Activated B cell treated with CpG ODN at 0.5 μM for 24 hours (primary cell): ENCODE measurements at regions not wholly inside any gene's neighbourhood (a gene's known extent, or its start where the extent isn't known, plus 50 kb on each side); places are given as distances from the start of the nearest gene placed in this dataset.

Source experiments
- ATAC-seq: fragments of 200-7000 bp; cut with Tn5 transposase; one replicate; pipeline ENCODE4 v1.10.0; 2021; ENCODE audit warnings: low read depth, mild to moderate bottlenecking, moderate library complexity
- CTCF ChIA-PET: fragments of 350-600 bp; sonication (Branson Sonifier 250); formaldehyde crosslinking; loops from one replicate; lab custom pipeline; 2021; ENCODE audit warnings: antibody characterized with exemption; lab: Charles Lee
- POLR2A ChIA-PET: fragments of 350-600 bp; sonication (Branson Sonifier 250); formaldehyde crosslinking; loops from one replicate; lab custom pipeline; 2021; ENCODE audit warnings: antibody characterized with exemption; lab: Charles Lee
- DNase-seq: peaks from one replicate; pipeline ENCODE4 v3.0.0; 2022
- H3K27ac Mint-ChIP-seq: one replicate; pipeline ENCODE4 v1.8.0; 2020; ENCODE audit warnings: mixed read lengths
- H3K27me3 Mint-ChIP-seq: one replicate; pipeline ENCODE4 v1.8.0; 2021; ENCODE audit warnings: mixed read lengths
- H3K36me3 Mint-ChIP-seq: one replicate; pipeline ENCODE4 v1.8.0; 2021; ENCODE audit warnings: low read depth, mixed read lengths
- H3K4me1 Mint-ChIP-seq: one replicate; pipeline ENCODE4 v1.8.0; 2021; ENCODE audit warnings: mixed read lengths
- H3K4me3 Mint-ChIP-seq: one replicate; pipeline ENCODE4 v1.8.0; 2020; ENCODE audit warnings: mild to moderate bottlenecking, mixed read lengths
- H3K9me3 Mint-ChIP-seq: one replicate; pipeline ENCODE4 v1.8.0; 2020; ENCODE audit warnings: mixed read lengths
- intact Hi-C: fragments of 100-400 bp; cut with micrococcal nuclease; formaldehyde crosslinking; loops from one replicate; pipeline ENCODE4 v1.15.1; 2024
- TF ChIP-seq, protein P1 (sequence below): fragments of 200-600 bp; IDR thresholded peaks from one replicate; pipeline ENCODE4 v1.8.0; 2022; ENCODE audit warnings: antibody characterized with exemption, mild to moderate bottlenecking

DNA sequence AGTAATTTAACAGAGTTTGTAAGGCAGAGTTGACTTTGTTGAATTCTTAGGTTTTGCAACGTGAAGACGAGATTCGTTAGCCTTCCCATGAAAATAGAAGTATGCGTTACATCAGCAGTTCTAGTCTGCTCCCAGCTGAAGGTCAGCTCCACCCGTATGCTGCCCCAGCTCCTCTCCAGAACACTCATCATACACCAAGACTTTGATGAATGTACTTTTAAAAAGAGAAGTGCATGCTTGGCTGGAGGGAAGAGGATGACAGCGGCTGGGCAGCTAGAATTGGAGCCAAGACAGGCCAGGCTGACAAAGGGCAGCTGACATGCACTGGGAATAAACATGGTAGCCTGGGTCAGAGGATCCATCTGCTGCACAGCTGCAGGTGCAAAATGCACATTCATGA is 166.3 kb upstream of the ARGLU1 start:
- ChIA-PET POLR2A (no interaction called here), CTCF (no interaction called here)
- Mint-ChIP-seq H3K27ac (no peak overlapping the region), H3K27me3 (no peaks in the 10 kb centered on the region), H3K4me1 (no peaks in the 10 kb centered on the region), H3K9me3 (no peaks in the 10 kb centered on the region), H3K4me3 (no peak overlapping the region), H3K36me3 (no peaks in the 10 kb centered on the region)
- intact Hi-C loops: no loop called here
- TF ChIP-seq, protein P1, sequence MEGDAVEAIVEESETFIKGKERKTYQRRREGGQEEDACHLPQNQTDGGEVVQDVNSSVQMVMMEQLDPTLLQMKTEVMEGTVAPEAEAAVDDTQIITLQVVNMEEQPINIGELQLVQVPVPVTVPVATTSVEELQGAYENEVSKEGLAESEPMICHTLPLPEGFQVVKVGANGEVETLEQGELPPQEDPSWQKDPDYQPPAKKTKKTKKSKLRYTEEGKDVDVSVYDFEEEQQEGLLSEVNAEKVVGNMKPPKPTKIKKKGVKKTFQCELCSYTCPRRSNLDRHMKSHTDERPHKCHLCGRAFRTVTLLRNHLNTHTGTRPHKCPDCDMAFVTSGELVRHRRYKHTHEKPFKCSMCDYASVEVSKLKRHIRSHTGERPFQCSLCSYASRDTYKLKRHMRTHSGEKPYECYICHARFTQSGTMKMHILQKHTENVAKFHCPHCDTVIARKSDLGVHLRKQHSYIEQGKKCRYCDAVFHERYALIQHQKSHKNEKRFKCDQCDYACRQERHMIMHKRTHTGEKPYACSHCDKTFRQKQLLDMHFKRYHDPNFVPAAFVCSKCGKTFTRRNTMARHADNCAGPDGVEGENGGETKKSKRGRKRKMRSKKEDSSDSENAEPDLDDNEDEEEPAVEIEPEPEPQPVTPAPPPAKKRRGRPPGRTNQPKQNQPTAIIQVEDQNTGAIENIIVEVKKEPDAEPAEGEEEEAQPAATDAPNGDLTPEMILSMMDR: no peak
- ATAC-seq: no peak
- no peak for DNase-seq

DNA sequence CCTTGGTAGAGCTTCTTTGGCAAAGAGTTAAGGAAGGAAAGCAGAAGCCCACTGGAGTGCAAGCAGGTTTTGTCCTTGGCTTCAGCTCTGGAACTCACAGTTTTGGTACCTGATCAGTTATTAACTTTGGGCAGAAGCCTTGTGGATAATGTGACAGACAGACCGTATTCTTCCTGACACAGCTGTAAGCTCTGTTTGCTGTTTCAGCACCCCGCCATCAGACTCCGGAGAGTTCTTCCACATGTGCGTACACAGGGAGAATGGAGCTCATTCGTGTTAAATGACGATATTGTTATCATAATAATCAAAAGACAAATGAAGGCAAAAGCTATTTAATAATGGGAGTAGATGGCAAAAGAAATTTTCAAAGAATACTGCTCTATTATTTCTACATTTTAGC is 155.1 kb upstream of the ARGLU1 start:
- POLR2A ChIA-PET: no interaction called here
- peaks cover 9% of the 10 kb centered on the region for H3K9me3 Mint-ChIP-seq
- no peak overlapping the region for H3K4me3 Mint-ChIP-seq
- no peak for ATAC-seq
- no peaks in the 10 kb centered on the region for H3K27me3 Mint-ChIP-seq
- CTCF ChIA-PET: no interaction called here
- intact Hi-C loops: no loop called here
- no peaks in the 10 kb centered on the region for H3K36me3 Mint-ChIP-seq
- no peak overlapping the region for H3K27ac Mint-ChIP-seq
- H3K4me1 Mint-ChIP-seq: no peaks in the 10 kb centered on the region
- TF ChIP-seq, protein P1: no peak
- DNase-seq: no peak

DNA sequence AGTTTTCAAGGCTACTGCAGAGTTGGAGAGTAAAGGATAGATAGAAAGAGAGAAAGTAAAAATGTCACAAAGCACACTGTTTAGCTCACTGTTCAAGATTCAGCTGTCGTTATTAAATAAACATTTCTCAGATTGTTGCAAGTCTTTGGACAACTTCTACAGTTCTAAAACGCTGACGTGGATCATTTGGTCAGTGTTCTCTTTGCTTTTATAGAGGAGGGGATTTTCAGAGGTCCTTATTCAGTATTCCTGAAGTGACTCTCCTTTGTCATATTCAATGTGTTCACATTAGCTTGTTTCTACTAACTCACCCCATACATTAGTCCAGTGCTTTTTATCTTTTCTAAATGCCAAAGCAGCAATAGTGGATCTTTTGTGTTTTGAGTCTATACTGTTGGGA is 154.7 kb upstream of the ARGLU1 start:
- Mint-ChIP-seq H3K9me3 (peaks cover 12% of the 10 kb centered on the region), H3K27ac (no peak overlapping the region), H3K4me3 (no peak overlapping the region), H3K4me1 (no peaks in the 10 kb centered on the region), H3K27me3 (no peaks in the 10 kb centered on the region), H3K36me3 (no peaks in the 10 kb centered on the region)
- ATAC-seq: no peak
- no peak for DNase-seq
- TF ChIP-seq, protein P1: no peak
- CTCF ChIA-PET: interaction anchor here (0.6 kb wide), 1 partner anchor 1929 kb away, joined by 3 read pairs; no protein-coding TSS in a partner anchor
- POLR2A ChIA-PET: no interaction called here
- intact Hi-C loops: no loop called here

DNA sequence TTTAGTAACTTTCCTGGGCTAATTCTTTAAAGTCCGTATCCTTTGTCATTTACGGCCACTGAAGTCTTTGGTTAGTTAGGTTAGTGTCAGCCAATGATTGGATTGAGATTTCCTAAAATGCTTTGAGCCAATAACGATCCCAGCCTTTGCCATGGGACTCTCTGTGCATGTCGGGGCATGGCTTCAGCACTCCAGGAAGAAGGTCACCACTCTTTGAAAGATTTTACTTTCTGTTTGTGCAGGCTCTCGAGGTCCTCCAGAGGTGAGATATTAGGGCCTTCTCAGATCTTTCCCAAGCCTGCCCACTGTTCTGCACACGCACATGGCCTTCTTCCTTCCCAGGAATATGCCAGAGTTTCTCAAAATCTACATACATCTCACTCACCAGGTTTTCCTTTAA is 153.7 kb upstream of the ARGLU1 start:
- TF ChIP-seq, protein P1: no peak
- H3K27ac Mint-ChIP-seq: no peak overlapping the region
- no peaks in the 10 kb centered on the region for H3K27me3 Mint-ChIP-seq
- no peaks in the 10 kb centered on the region for H3K4me1 Mint-ChIP-seq
- ChIA-PET POLR2A (no interaction called here), CTCF (no interaction called here)
- peaks cover 16% of the 10 kb centered on the region for H3K9me3 Mint-ChIP-seq
- no peaks in the 10 kb centered on the region for H3K36me3 Mint-ChIP-seq
- intact Hi-C loops: no loop called here
- ATAC-seq (no peak), DNase-seq (no peak)
- H3K4me3 Mint-ChIP-seq: no peak overlapping the region

DNA sequence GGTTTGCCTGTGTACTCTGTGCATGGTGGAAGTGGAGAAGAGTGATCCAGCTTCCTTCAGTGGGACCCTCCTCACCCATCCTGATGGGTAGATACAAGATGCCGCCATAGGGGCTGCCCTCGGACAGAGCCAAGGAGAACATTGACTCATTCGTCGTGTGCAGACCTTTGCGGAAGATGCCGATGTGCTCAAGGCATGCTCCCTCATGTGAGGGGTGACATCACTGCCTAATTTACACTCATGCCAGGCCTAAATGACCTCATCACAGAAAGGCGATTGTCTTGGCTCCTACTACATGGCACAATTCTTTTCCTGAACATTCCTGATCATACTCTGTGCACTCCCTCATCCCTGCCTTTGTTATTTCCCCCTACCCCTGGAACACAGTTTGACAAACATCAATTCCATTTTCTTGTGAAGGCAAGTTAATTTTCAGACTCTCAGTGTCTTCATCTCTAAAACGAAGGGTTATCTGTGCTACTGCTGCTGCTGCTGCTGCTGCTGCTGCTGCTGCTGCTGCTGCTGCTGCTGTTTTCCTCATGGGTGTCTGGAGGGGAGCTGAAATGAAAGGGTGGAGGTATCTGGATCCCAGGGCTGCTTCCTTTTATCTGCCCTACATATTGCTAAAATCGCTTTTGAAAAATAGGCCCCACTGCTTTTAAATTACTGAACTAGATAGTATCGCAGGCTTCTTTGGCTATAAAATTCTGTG is 146.5 kb upstream of the ARGLU1 start:
- CTCF ChIA-PET: no interaction called here
- Mint-ChIP-seq H3K27ac (no peak overlapping the region), H3K4me3 (no peak overlapping the region), H3K36me3 (no peaks in the 10 kb centered on the region), H3K4me1 (no peaks in the 10 kb centered on the region), H3K27me3 (no peaks in the 10 kb centered on the region), H3K9me3 (peaks cover 11% of the 10 kb centered on the region)
- no peak for DNase-seq
- intact Hi-C loops: no loop called here
- POLR2A ChIA-PET: no interaction called here
- no peak for ATAC-seq
- TF ChIP-seq, protein P1: no peak
